GM18502 (cell line): ENCODE measurements at regions not wholly inside any gene's neighbourhood (a gene's known extent, or its start where the extent isn't known, plus 50 kb on each side); places are given as distances from the start of the nearest gene placed in this dataset.
"Not testable (repeated sequence)": the region's sequence is repeated elsewhere in the genome, so short reads cannot be mapped to it uniquely, and the experiment has no call there.

Source experiments
- ATAC-seq: cut with Tn5 transposase; IDR thresholded peaks from one replicate; pipeline ENCODE4 v1.9.1; 2021; ENCODE audit warnings: mild to moderate bottlenecking; ENCODE audit not compliant: unreplicated experiment, poor library complexity

- no peak for ATAC-seq
Measured at GRCh38 chr2:18063826-18064470, 185.5 kb downstream of the KCNS3 start.

- no peak for ATAC-seq
Measured at GRCh38 chr2:18062892-18063291, 184.4 kb downstream of the KCNS3 start.

- ATAC-seq, result no peak
Measured at GRCh38 chr2:18061717-18062116, 183.2 kb downstream of the KCNS3 start.

GRCh38 chr2:18057657-18058056 lies 179.2 kb downstream of the KCNS3 start:
- no peak for ATAC-seq

GRCh38 chr2:18055290-18055689 lies 176.8 kb downstream of the KCNS3 start:
- no peak for ATAC-seq

- ATAC-seq, result no peak
Measured at GRCh38 chr2:18050001-18050400, 171.5 kb downstream of the KCNS3 start.

GRCh38 chr2:18049325-18049724 lies 170.9 kb downstream of the KCNS3 start:
- ATAC-seq, result no peak

GRCh38 chr2:18047896-18048657 lies 169.6 kb downstream of the KCNS3 start:
- ATAC-seq, result no peak

GRCh38 chr2:18047213-18047611 lies 168.7 kb downstream of the KCNS3 start:
- no peak for ATAC-seq

GRCh38 chr2:18046558-18047212 lies 168.2 kb downstream of the KCNS3 start:
- no peak for ATAC-seq

- no peak for ATAC-seq
Measured at GRCh38 chr2:18046017-18046416, 167.6 kb downstream of the KCNS3 start.

GRCh38 chr2:18045230-18045629 lies 166.8 kb downstream of the KCNS3 start:
- ATAC-seq, result no peak

GRCh38 chr2:18017381-18017780 lies 138.9 kb downstream of the KCNS3 start:
- not testable (repeated sequence) for ATAC-seq

GRCh38 chr2:18009891-18010290 lies 131.4 kb downstream of the KCNS3 start:
- ATAC-seq, result no peak

GRCh38 chr2:18005411-18005810 lies 126.9 kb downstream of the KCNS3 start:
- ATAC-seq, result no peak

GRCh38 chr2:18001671-18002070 lies 123.2 kb downstream of the KCNS3 start:
- ATAC-seq, result no peak

GRCh38 chr2:17996978-17997377 lies 118.5 kb downstream of the KCNS3 start:
- no peak for ATAC-seq

- no peak for ATAC-seq
Measured at GRCh38 chr2:17995593-17995992, 117.1 kb downstream of the KCNS3 start.
